K562 (cell line): ENCODE measurements at regions not wholly inside any gene's neighbourhood (a gene's known extent, or its start where the extent isn't known, plus 50 kb on each side); places are given as distances from the start of the nearest gene placed in this dataset.
"Not testable (repeated sequence)": the region's sequence is repeated elsewhere in the genome, so short reads cannot be mapped to it uniquely, and the experiment has no call there.

Source experiments
- HDAC6 ChIP-seq: IDR thresholded peaks from 2 replicates; pipeline ENCODE4 v1.6.1; 2012; ENCODE audit warnings: low read depth, mild to moderate bottlenecking, control low read depth, inconsistent platforms, low read length, moderate library complexity
- JUND ChIP-seq, 2 experiments: IDR thresholded peaks; 2 replicates in 1 of 2; 3 replicates in 1 of 2; pipeline ENCODE4 v1.6.1; 2011; ENCODE audit warnings: borderline replicate concordance in 2 of 2, low read depth in 2 of 2, low read length in 2 of 2, improper control_type of control experiment in 1 of 2, missing biosample characterization in 1 of 2, missing genetic modification characterization in 1 of 2, missing genetic modification reagents in 1 of 2
- KLF1 ChIP-seq: fragments of 450-650 bp; IDR thresholded peaks from 2 replicates; pipeline ENCODE4 v1.6.1; 2016; ENCODE audit warnings: missing genetic modification characterization, missing compliant biosample characterization
- RFX7 ChIP-seq: fragments of 250-450 bp; sonication (Bioruptor Pico); IDR thresholded peaks from 2 replicates; pipeline ENCODE4 v1.5.1; 2021; ENCODE audit warnings: mild to moderate bottlenecking
- SMC3 ChIP-seq: conservative IDR thresholded peaks from 2 replicates; pipeline ENCODE4 v1.6.1; 2011; ENCODE audit warnings: low read depth, low read length, improper control_type of control experiment; ENCODE audit not compliant: insufficient read depth
- ZBTB26 ChIP-seq: fragments of 450-650 bp; formaldehyde crosslinking; IDR thresholded peaks from 2 replicates; pipeline ENCODE4 v1.4.0; 2022; ENCODE audit warnings: missing genetic modification characterization
- ZNF239 ChIP-seq: fragments of 250-450 bp; sonication (Bioruptor Pico); IDR thresholded peaks from 2 replicates; pipeline ENCODE4 v1.4.0; 2020; ENCODE audit warnings: mild to moderate bottlenecking
- TF ChIP-seq, protein P1 (sequence below): fragments of 250-450 bp; sonication (Bioruptor Pico); IDR thresholded peaks from 2 replicates; pipeline ENCODE4 v1.4.0; 2020

- not testable (repeated sequence) for TF ChIP-seq RFX7 (CRISPR knock-in tag); JUND (IDR thresholded peaks at IDR 0.05; ENCODE audit: borderline replicate concordance, low read depth, low read length); JUND (tag; IDR thresholded peaks at IDR 0.05; ENCODE audit: borderline replicate concordance, low read depth, low read length); HDAC6; ZNF239; KLF1; ZBTB26 (CRISPR knock-in tag); SMC3
- TF ChIP-seq, protein P1, sequence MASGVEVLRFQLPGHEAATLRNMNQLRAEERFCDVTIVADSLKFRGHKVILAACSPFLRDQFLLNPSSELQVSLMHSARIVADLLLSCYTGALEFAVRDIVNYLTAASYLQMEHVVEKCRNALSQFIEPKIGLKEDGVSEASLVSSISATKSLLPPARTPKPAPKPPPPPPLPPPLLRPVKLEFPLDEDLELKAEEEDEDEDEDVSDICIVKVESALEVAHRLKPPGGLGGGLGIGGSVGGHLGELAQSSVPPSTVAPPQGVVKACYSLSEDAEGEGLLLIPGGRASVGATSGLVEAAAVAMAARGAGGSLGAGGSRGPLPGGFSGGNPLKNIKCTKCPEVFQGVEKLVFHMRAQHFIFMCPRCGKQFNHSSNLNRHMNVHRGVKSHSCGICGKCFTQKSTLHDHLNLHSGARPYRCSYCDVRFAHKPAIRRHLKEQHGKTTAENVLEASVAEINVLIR: not testable (repeated sequence)
Measured at GRCh38 chr2:94583081-94583723, 288.0 kb upstream of the TEKT4 start.
